CD14-positive monocyte (primary cell): ENCODE measurements at regions not wholly inside any gene's neighbourhood (a gene's known extent, or its start where the extent isn't known, plus 50 kb on each side); places are given as distances from the start of the nearest gene placed in this dataset.

Source experiments
- DNase-seq, 3 donors: peaks; one replicate each; pipeline ENCODE4 v3.0.0-alpha.2; 2011 to 2022
- H2AFZ ChIP-seq: 2 replicates; pipeline ENCODE4 v1.6.0; 2012; ENCODE audit warnings: mild to moderate bottlenecking, low read depth, low read length, inconsistent platforms; ENCODE audit not compliant: insufficient read depth, poor library complexity, severe bottlenecking
- H3K27ac ChIP-seq, 2 donors: 1 replicate in 1 of 2; 2 replicates in 1 of 2; pipeline ENCODE4 v1.5.1; 2012 to 2013; ENCODE audit warnings: low read length in 2 of 2, control low read depth in 1 of 2, inconsistent platforms in 1 of 2, low read depth in 1 of 2, mild to moderate bottlenecking in 1 of 2
- H3K27me3 ChIP-seq, 2 donors: one replicate each; pipeline versions ENCODE4 v1.6.0 to v1.6.1; 2011 to 2013; ENCODE audit warnings: low read length in 2 of 2; ENCODE audit not compliant: control insufficient read depth in 2 of 2, insufficient read depth in 2 of 2
- H3K36me3 ChIP-seq, 2 donors: replicated peaks in 1 of 2; 1 replicate in 1 of 2; 2 replicates in 1 of 2; pipeline versions ENCODE4 v1.5.1 to v1.6.1; 2012 to 2013; ENCODE audit warnings: low read length in 2 of 2, control low read depth in 1 of 2, inconsistent platforms in 1 of 2, mild to moderate bottlenecking in 1 of 2; ENCODE audit not compliant: insufficient read depth in 2 of 2, control insufficient read depth in 1 of 2
- H3K4me1 ChIP-seq, 2 donors: 1 replicate in 1 of 2; 2 replicates in 1 of 2; pipeline versions ENCODE4 v1.5.1 to v1.6.1; 2012 to 2013; ENCODE audit warnings: low read length in 2 of 2, control low read depth in 1 of 2, inconsistent platforms in 1 of 2, mild to moderate bottlenecking in 1 of 2, moderate library complexity in 1 of 2; ENCODE audit not compliant: insufficient read depth in 2 of 2, control insufficient read depth in 1 of 2
- H3K4me2 ChIP-seq: replicated peaks from 2 replicates; pipeline ENCODE3; 2012; ENCODE audit warnings: low read length, moderate library complexity, mild to moderate bottlenecking; ENCODE audit not compliant: poor library complexity, severe bottlenecking; ENCODE audit errors: extremely low read depth
- H3K4me3 ChIP-seq, 3 experiments: fragments of 200-600 bp in 1 of 3; sonication (generic) in 1 of 3; replicated peaks in 1 of 3; 1 replicate in 2 of 3; 2 replicates in 1 of 3; pipeline ENCODE4 v1.5.1; 2011 to 2013; ENCODE audit warnings: low read length in 3 of 3, mild to moderate bottlenecking in 3 of 3, control low read depth in 2 of 3, low read depth in 2 of 3, inconsistent platforms in 1 of 3, moderate library complexity in 1 of 3
- H3K79me2 ChIP-seq: 2 replicates; pipeline ENCODE4 v1.6.0; 2012; ENCODE audit warnings: mild to moderate bottlenecking, control low read depth, inconsistent platforms, low read length, moderate library complexity; ENCODE audit not compliant: insufficient read depth
- H3K9ac ChIP-seq: 2 replicates; pipeline ENCODE4 v1.6.0; 2017; ENCODE audit warnings: low read length, mild to moderate bottlenecking; ENCODE audit not compliant: insufficient read depth, poor library complexity, severe bottlenecking
- H3K9me3 ChIP-seq, 2 donors: replicated peaks in 1 of 2; 1 replicate in 1 of 2; 2 replicates in 1 of 2; pipeline versions ENCODE4 v1.5.1 to v1.6.1; 2012 to 2013; ENCODE audit warnings: low read length in 2 of 2, control low read depth in 1 of 2; ENCODE audit not compliant: control insufficient read depth in 1 of 2, insufficient read depth in 1 of 2
- H4K20me1 ChIP-seq: 2 replicates; pipeline ENCODE4 v1.6.0; 2012; ENCODE audit warnings: mild to moderate bottlenecking, low read length, control low read depth, moderate library complexity; ENCODE audit not compliant: insufficient read depth
- H3K27ac Mint-ChIP-seq, 7 donors: one replicate each; pipeline ENCODE4 v1.8.0; 2020; ENCODE audit warnings: mild to moderate bottlenecking in 7 of 7, mixed read lengths in 7 of 7, moderate library complexity in 6 of 7, inconsistent platforms in 2 of 7
- H3K27me3 Mint-ChIP-seq, 3 donors: one replicate each; pipeline ENCODE4 v1.8.0; 2021 to 2022; ENCODE audit warnings: low read depth in 3 of 3, mild to moderate bottlenecking in 3 of 3, mixed read lengths in 3 of 3, moderate library complexity in 3 of 3, inconsistent platforms in 1 of 3
- H3K36me3 Mint-ChIP-seq, 2 donors: one replicate each; pipeline ENCODE4 v1.8.0; 2020; ENCODE audit warnings: mixed read lengths in 2 of 2, inconsistent platforms in 1 of 2, mild to moderate bottlenecking in 1 of 2
- H3K4me1 Mint-ChIP-seq: one replicate; pipeline ENCODE4 v1.8.0; 2020; ENCODE audit warnings: mild to moderate bottlenecking, mixed read lengths
- H3K4me3 Mint-ChIP-seq, 2 donors: one replicate each; pipeline ENCODE4 v1.8.0; 2020; ENCODE audit warnings: mild to moderate bottlenecking in 2 of 2, mixed read lengths in 2 of 2, moderate library complexity in 1 of 2
- H3K9me3 Mint-ChIP-seq, 7 donors: one replicate each; pipeline ENCODE4 v1.8.0; 2020 to 2022; ENCODE audit warnings: mixed read lengths in 7 of 7, mild to moderate bottlenecking in 6 of 7, moderate library complexity in 6 of 7, inconsistent platforms in 2 of 7
- CTCF ChIP-seq: fragments of 200-600 bp; IDR thresholded peaks from one replicate; pipeline ENCODE4 v1.8.0; 2022; ENCODE audit warnings: antibody characterized with exemption, mild to moderate bottlenecking
- WGBS: methylation state at CpG from one replicate; pipeline ENCODE4 v1.1.5; 2013; ENCODE audit warnings: missing lambda C conversion rate; ENCODE audit not compliant: insufficient coverage; 5-methylcytosine and 5-hydroxymethylcytosine counted together
- intact Hi-C, 2 donors: fragments of 100-400 bp; cut with micrococcal nuclease; formaldehyde crosslinking; loops; one replicate each; pipeline versions ENCODE4 v1.15.0 to v1.15.1; 2023

GRCh38 chr5:117487556-117487955, 912.9 kb upstream of the SEMA6A start:
- intact Hi-C loops: no loop called here
- H4K20me1 ChIP-seq: no peaks in the 10 kb centered on the region
- DNase-seq: no peak
- no peak overlapping the region for H2AFZ ChIP-seq
- no peaks in the 10 kb centered on the region for H3K79me2 ChIP-seq
- no peak overlapping the region for H3K4me3 ChIP-seq
- Mint-ChIP-seq H3K27ac (no peak overlapping the region), H3K27me3 (peaks cover 0 to 2% (median under 1%) of the 10 kb centered on the region in 3 donors), H3K36me3 (no peaks in the 10 kb centered on the region), H3K4me1 (no peaks in the 10 kb centered on the region), H3K4me3 (no peak overlapping the region), H3K9me3 (peaks cover 0 to 6% (median 4%) of the 10 kb centered on the region in 7 donors)
- H3K9me3 ChIP-seq: peaks cover 3 to 4% of the 10 kb centered on the region in 2 donors
- no peaks in the 10 kb centered on the region for H3K27me3 ChIP-seq
- H3K4me1 ChIP-seq: no peaks in the 10 kb centered on the region
- H3K4me2 ChIP-seq: no peak overlapping the region
- 100% methylated on average over 1 of the region's 4 CpGs for WGBS
- no peak overlapping the region for H3K27ac ChIP-seq
- H3K36me3 ChIP-seq: no peaks in the 10 kb centered on the region
- no peak for TF ChIP-seq CTCF
- H3K9ac ChIP-seq: no peak overlapping the region

DNA sequence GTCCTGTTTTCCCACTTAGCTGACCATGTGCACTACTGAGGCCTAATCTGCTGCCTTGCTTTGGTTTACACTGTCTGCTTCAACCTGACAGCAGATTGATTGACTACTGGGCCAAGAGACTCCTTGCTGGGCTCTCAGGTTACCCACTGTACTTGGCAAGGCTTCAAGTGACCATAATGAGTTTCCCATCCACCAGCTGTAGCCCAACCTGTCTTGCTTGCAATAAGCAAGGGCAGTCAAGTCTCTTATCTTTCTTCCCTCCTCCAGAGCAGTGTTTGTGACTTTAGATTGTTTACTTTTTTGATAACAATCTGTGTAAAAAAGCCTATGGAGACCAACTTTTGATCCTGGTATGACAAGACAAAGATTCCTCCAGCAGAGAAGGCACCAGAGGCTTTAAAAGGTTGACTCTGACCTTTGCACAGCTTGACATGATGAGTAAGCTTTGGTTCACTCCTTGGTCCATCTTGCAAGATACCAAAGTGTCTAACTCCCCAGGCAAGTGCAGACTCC, 912.3 kb upstream of the SEMA6A start:
- intact Hi-C loops: no loop called here
- H3K27ac Mint-ChIP-seq: no peak overlapping the region

More for the DNA sequence above, 912.3 kb upstream of the SEMA6A start:
- H3K9me3 ChIP-seq: peaks cover 3 to 4% of the 10 kb centered on the region in 2 donors
- no peak for DNase-seq
- H3K4me3 ChIP-seq: no peak overlapping the region
- no peak overlapping the region for H3K27ac ChIP-seq
- Mint-ChIP-seq H3K27me3 (peaks cover 0 to 2% (median 2%) of the 10 kb centered on the region in 3 donors), H3K9me3 (peaks cover 0 to 6% (median 2%) of the 10 kb centered on the region in 7 donors), H3K4me1 (no peaks in the 10 kb centered on the region), H3K4me3 (no peak overlapping the region), H3K36me3 (no peaks in the 10 kb centered on the region)
- no peak for TF ChIP-seq CTCF
- no peak overlapping the region for H3K4me2 ChIP-seq
- no peaks in the 10 kb centered on the region for H3K27me3 ChIP-seq
- H3K36me3 ChIP-seq: no peaks in the 10 kb centered on the region
- no peaks in the 10 kb centered on the region for H3K79me2 ChIP-seq
- no peaks in the 10 kb centered on the region for H4K20me1 ChIP-seq
- no peak overlapping the region for H2AFZ ChIP-seq
- no peaks in the 10 kb centered on the region for H3K4me1 ChIP-seq
- no peak overlapping the region for H3K9ac ChIP-seq
